IMR-90 (cell line): ENCODE measurements at regions not wholly inside any gene's neighbourhood (a gene's known extent, or its start where the extent isn't known, plus 50 kb on each side); places are given as distances from the start of the nearest gene placed in this dataset.

Experiments
- ATAC-seq: fragments of 200-7000 bp; cut with Tn5 transposase; 2 replicates; pipeline ENCODE4 v1.9.1; 2020; ENCODE audit warnings: low read depth, mild to moderate bottlenecking, moderate library complexity
- BruUV-seq: library from RNA; stranded (reverse); fragments of 400-500 nt; replicated peaks from 2 replicates; lab custom pipeline; 2021; lab: Mats Ljungman, UMichigan
- CTCF ChIA-PET: fragments of 300-600 bp; formaldehyde crosslinking; extraction: SDS; loops from one replicate; lab custom pipeline; 2021; ENCODE audit warnings: antibody characterized with exemption; lab: Yijun Ruan, JAX
- POLR2A ChIA-PET: fragments of 300-600 bp; sonication (Branson Sonifier 250); formaldehyde crosslinking; loops from one replicate; lab custom pipeline; 2022; ENCODE audit warnings: antibody characterized with exemption; ENCODE audit not compliant: unreplicated experiment; lab: Charles Lee
- DNase-seq: peaks from one replicate; pipeline ENCODE4 v3.0.0; 2013
- H2AFZ ChIP-seq: replicated peaks from 2 replicates; pipeline ENCODE3; 2013; ENCODE audit warnings: low read length, mild to moderate bottlenecking; ENCODE audit not compliant: poor library complexity
- H2AK5ac ChIP-seq: 2 replicates; pipeline ENCODE4 v1.6.1; 2013; ENCODE audit warnings: low read depth, low read length, inconsistent platforms
- H2AK9ac ChIP-seq: replicated peaks from 2 replicates; pipeline ENCODE3; 2013; ENCODE audit warnings: mild to moderate bottlenecking, low read depth, low read length, moderate library complexity; ENCODE audit not compliant: poor library complexity
- H2BK120ac ChIP-seq: 2 replicates; pipeline ENCODE4 v1.6.1; 2013; ENCODE audit warnings: low read depth, low read length, inconsistent platforms
- H2BK15ac ChIP-seq: 3 replicates; pipeline ENCODE4 v1.6.1; 2013; ENCODE audit warnings: low read depth, low read length, inconsistent platforms
- H2BK20ac ChIP-seq: 2 replicates; pipeline ENCODE4 v1.6.1; 2013; ENCODE audit warnings: low read depth, mild to moderate bottlenecking, inconsistent platforms, low read length, moderate library complexity
- H2BK5ac ChIP-seq: 2 replicates; pipeline ENCODE4 v1.6.1; 2013; ENCODE audit warnings: mild to moderate bottlenecking, low read depth, low read length, inconsistent platforms; ENCODE audit not compliant: poor library complexity, severe bottlenecking
- H3K14ac ChIP-seq: replicated peaks from 2 replicates; pipeline ENCODE4 v1.6.1; 2013; ENCODE audit warnings: low read depth, low read length, inconsistent platforms
- H3K18ac ChIP-seq: 2 replicates; pipeline ENCODE4 v1.6.1; 2013; ENCODE audit warnings: low read depth, low read length, control low read depth
- H3K23ac ChIP-seq: 2 replicates; pipeline ENCODE4 v1.6.1; 2013; ENCODE audit warnings: low read depth, low read length, inconsistent platforms
- H3K27ac ChIP-seq: 2 replicates; pipeline ENCODE4 v1.5.1; 2013; ENCODE audit warnings: mild to moderate bottlenecking, control low read depth, low read length; ENCODE audit not compliant: insufficient read depth
- H3K27me3 ChIP-seq: 2 replicates; pipeline ENCODE4 v1.6.1; 2013; ENCODE audit warnings: low read length; ENCODE audit not compliant: control insufficient read depth, insufficient read depth
- H3K36me3 ChIP-seq: 2 replicates; pipeline ENCODE4 v1.6.1; 2013; ENCODE audit warnings: low read length, mixed read lengths; ENCODE audit not compliant: control insufficient read depth, insufficient read depth
- H3K4ac ChIP-seq: 2 replicates; pipeline ENCODE4 v1.6.1; 2013; ENCODE audit warnings: low read depth, low read length, inconsistent platforms
- H3K4me1 ChIP-seq: 2 replicates; pipeline ENCODE4 v1.6.1; 2013; ENCODE audit warnings: low read length, mixed read lengths; ENCODE audit not compliant: control insufficient read depth, insufficient read depth
- H3K4me2 ChIP-seq: 2 replicates; pipeline ENCODE4 v1.6.1; 2013; ENCODE audit warnings: low read depth, mild to moderate bottlenecking, control low read depth, low read length, moderate library complexity
- H3K4me3 ChIP-seq: 2 replicates; pipeline ENCODE4 v1.5.1; 2013; ENCODE audit warnings: low read depth, mild to moderate bottlenecking, control low read depth, low read length, moderate library complexity; ENCODE audit not compliant: insufficient read depth
- H3K56ac ChIP-seq: 2 replicates; pipeline ENCODE4 v1.6.1; 2013; ENCODE audit warnings: low read length, inconsistent platforms; ENCODE audit not compliant: insufficient read depth; ENCODE audit errors: extremely low read depth
- H3K79me1 ChIP-seq, 2 experiments: 2 replicates each; pipeline ENCODE4 v1.6.1; 2013; ENCODE audit warnings: low read length in 2 of 2, inconsistent platforms in 1 of 2, low read depth in 1 of 2
- H3K9ac ChIP-seq: 2 replicates; pipeline ENCODE4 v1.6.1; 2013; ENCODE audit warnings: low read depth, low read length, control low read depth
- H3K9me1 ChIP-seq: 2 replicates; pipeline ENCODE4 v1.6.1; 2013; ENCODE audit warnings: low read length, inconsistent platforms; ENCODE audit not compliant: insufficient read depth
- H3K9me3 ChIP-seq: 2 replicates; pipeline ENCODE4 v1.6.1; 2013; ENCODE audit warnings: low read length; ENCODE audit not compliant: control insufficient read depth, insufficient read depth
- H4K20me1 ChIP-seq: 2 replicates; pipeline ENCODE4 v1.6.1; 2013; ENCODE audit warnings: low read length, inconsistent platforms; ENCODE audit not compliant: insufficient read depth
- H4K5ac ChIP-seq: 2 replicates; pipeline ENCODE4 v1.6.1; 2013; ENCODE audit warnings: mild to moderate bottlenecking, low read depth, low read length, control low read depth
- H4K8ac ChIP-seq, 2 experiments: 2 replicates each; pipeline ENCODE4 v1.6.1; 2013; ENCODE audit warnings: low read depth in 2 of 2, low read length in 2 of 2, control low read depth in 1 of 2, inconsistent platforms in 1 of 2
- H4K91ac ChIP-seq: 2 replicates; pipeline ENCODE4 v1.6.1; 2013; ENCODE audit warnings: low read depth, low read length, inconsistent platforms; ENCODE audit not compliant: insufficient read depth
- BHLHE40 ChIP-seq: fragments of 150-350 bp; IDR thresholded peaks from 2 replicates; pipeline ENCODE4 v1.6.1; 2016; ENCODE audit warnings: mild to moderate bottlenecking, low read depth, low read length
- CEBPB ChIP-seq: IDR thresholded peaks from 2 replicates; pipeline ENCODE4 v1.6.1; 2012; ENCODE audit warnings: low read depth, low read length, improper control_type of control experiment
- CHD1 ChIP-seq: IDR thresholded peaks from 2 replicates; pipeline ENCODE4 v1.6.1; 2012; ENCODE audit warnings: low read depth, low read length, improper control_type of control experiment
- FOS ChIP-seq: fragments of 150-350 bp; IDR thresholded peaks from 2 replicates; pipeline ENCODE4 v1.6.1; 2016; ENCODE audit warnings: low read depth, low read length
- MAFK ChIP-seq: IDR thresholded peaks from 2 replicates; pipeline ENCODE4 v1.6.1; 2012; ENCODE audit warnings: low read depth, low read length, improper control_type of control experiment
- MAZ ChIP-seq: IDR thresholded peaks from 2 replicates; pipeline ENCODE4 v1.6.1; 2012; ENCODE audit warnings: low read depth, mild to moderate bottlenecking, low read length, improper control_type of control experiment, moderate library complexity, borderline replicate concordance
- MXI1 ChIP-seq: IDR thresholded peaks from 2 replicates; pipeline ENCODE4 v1.6.1; 2012; ENCODE audit warnings: low read depth, mild to moderate bottlenecking, low read length, moderate library complexity, borderline replicate concordance
- NFE2L2 ChIP-seq: fragments of 150-350 bp; IDR thresholded peaks from 2 replicates; pipeline ENCODE4 v1.6.1; 2016; ENCODE audit warnings: low read depth, mild to moderate bottlenecking, low read length
- POLR2A ChIP-seq: IDR thresholded peaks from 2 replicates; pipeline ENCODE4 v1.6.1; 2012; ENCODE audit warnings: mild to moderate bottlenecking, low read depth, low read length
- RAD21 ChIP-seq: IDR thresholded peaks from 2 replicates; pipeline ENCODE4 v1.6.1; 2012; ENCODE audit warnings: low read length, improper control_type of control experiment
- RCOR1 ChIP-seq: IDR thresholded peaks from 2 replicates; pipeline ENCODE4 v1.6.1; 2012; ENCODE audit warnings: mild to moderate bottlenecking, low read length, improper control_type of control experiment; ENCODE audit not compliant: insufficient replicate concordance
- RFX5 ChIP-seq: IDR thresholded peaks from 2 replicates; pipeline ENCODE4 v1.8.0; 2012; ENCODE audit warnings: low read depth, mild to moderate bottlenecking, low read length, moderate library complexity
- SMC3 ChIP-seq: fragments of 150-350 bp; IDR thresholded peaks from 2 replicates; pipeline ENCODE4 v1.6.1; 2016; ENCODE audit warnings: low read depth, mild to moderate bottlenecking, antibody characterized with exemption, low read length, moderate library complexity
- WGBS, 2 experiments: methylation state at CpG; one replicate each; pipeline versions ENCODE4 v1.1.5 to v1.1.7; 2013; ENCODE audit warnings: missing lambda C conversion rate in 2 of 2; ENCODE audit not compliant: insufficient read length in 1 of 2; ENCODE audit errors: extremely low coverage in 2 of 2; 5-methylcytosine and 5-hydroxymethylcytosine counted together
- dilution Hi-C: fragments of 300-500 bp; cut with HindIII; formaldehyde crosslinking; loops from one replicate; pipeline ENCODE4 v1.14.3; 2018; ENCODE audit warnings: low sequenced_read_pairs; ENCODE audit not compliant: unreplicated experiment
- in situ Hi-C: fragments of 300-500 bp; cut with MboI; formaldehyde crosslinking; loops from 3 replicates; pipeline ENCODE4 v1.14.3; 2019; ENCODE audit warnings: low sequenced_read_pairs, inconsistent platforms, mixed read lengths
- intact Hi-C: fragments of 100-400 bp; cut with micrococcal nuclease; formaldehyde crosslinking; loops from 2 replicates; pipeline ENCODE4 v1.10.0; 2022
- TF ChIP-seq, protein P1 (sequence below): fragments of 150-350 bp; IDR thresholded peaks from 2 replicates; pipeline ENCODE4 v1.6.1; 2017; ENCODE audit warnings: mild to moderate bottlenecking, antibody characterized with exemption, low read length, low read depth
- TF ChIP-seq, protein P2 (sequence below): conservative IDR thresholded peaks from 2 replicates; pipeline ENCODE4 v1.5.1; 2012; ENCODE audit warnings: mild to moderate bottlenecking, low read depth, low read length, improper control_type of control experiment
- TF ChIP-seq, protein P3 (sequence below): fragments of 150-350 bp; IDR thresholded peaks from 2 replicates; pipeline ENCODE4 v1.6.1; 2016; ENCODE audit warnings: low read depth, mild to moderate bottlenecking, low read length, moderate library complexity, borderline replicate concordance

DNA sequence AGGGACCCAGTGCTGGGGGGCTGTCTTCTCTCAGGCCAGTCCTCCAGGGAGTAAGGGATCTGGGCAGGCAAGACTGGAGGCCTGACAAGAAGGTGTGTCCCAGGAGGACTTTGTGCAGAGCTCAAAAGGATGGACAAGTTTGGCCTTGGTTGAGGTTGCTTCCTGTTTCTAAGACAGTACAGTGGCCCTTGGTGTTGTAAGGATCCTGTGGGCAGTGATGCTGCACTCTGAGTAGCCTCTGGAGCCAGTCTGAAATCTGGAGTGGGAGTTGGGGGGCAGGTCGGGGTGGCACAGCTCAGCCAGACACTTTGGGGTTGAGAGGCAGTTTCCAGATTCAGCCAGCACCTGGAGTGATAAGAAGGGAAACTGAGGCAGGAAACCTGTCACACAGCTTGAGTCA is 139.2 kb upstream of the ZMIZ1 start:
- intact Hi-C loops, result no loop called here
- CTCF ChIA-PET, result no interaction called here

More for the DNA sequence above, 139.2 kb upstream of the ZMIZ1 start:
- H4K8ac ChIP-seq, result no peak overlapping the region
- no peak overlapping the region for H3K14ac ChIP-seq
- H3K79me1 ChIP-seq, result no peaks in the 10 kb centered on the region
- H3K23ac ChIP-seq, result no peak overlapping the region
- H3K27me3 ChIP-seq, result no peaks in the 10 kb centered on the region
- H3K4me3 ChIP-seq, result no peak overlapping the region
- POLR2A ChIA-PET, result no interaction called here
- no peak overlapping the region for H3K18ac ChIP-seq
- peak overlapping the region; percentile 4; the same call in 1 of the 2 replicates for H4K91ac ChIP-seq
- H3K4me1 ChIP-seq, result peaks cover 17% of the 10 kb centered on the region
- no peak overlapping the region for H2BK5ac ChIP-seq
- no peak overlapping the region for H2BK120ac ChIP-seq
- TF ChIP-seq, protein P1, sequence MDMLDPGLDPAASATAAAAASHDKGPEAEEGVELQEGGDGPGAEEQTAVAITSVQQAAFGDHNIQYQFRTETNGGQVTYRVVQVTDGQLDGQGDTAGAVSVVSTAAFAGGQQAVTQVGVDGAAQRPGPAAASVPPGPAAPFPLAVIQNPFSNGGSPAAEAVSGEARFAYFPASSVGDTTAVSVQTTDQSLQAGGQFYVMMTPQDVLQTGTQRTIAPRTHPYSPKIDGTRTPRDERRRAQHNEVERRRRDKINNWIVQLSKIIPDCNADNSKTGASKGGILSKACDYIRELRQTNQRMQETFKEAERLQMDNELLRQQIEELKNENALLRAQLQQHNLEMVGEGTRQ, result no peak
- TF ChIP-seq RCOR1, result no peak
- TF ChIP-seq, protein P2, sequence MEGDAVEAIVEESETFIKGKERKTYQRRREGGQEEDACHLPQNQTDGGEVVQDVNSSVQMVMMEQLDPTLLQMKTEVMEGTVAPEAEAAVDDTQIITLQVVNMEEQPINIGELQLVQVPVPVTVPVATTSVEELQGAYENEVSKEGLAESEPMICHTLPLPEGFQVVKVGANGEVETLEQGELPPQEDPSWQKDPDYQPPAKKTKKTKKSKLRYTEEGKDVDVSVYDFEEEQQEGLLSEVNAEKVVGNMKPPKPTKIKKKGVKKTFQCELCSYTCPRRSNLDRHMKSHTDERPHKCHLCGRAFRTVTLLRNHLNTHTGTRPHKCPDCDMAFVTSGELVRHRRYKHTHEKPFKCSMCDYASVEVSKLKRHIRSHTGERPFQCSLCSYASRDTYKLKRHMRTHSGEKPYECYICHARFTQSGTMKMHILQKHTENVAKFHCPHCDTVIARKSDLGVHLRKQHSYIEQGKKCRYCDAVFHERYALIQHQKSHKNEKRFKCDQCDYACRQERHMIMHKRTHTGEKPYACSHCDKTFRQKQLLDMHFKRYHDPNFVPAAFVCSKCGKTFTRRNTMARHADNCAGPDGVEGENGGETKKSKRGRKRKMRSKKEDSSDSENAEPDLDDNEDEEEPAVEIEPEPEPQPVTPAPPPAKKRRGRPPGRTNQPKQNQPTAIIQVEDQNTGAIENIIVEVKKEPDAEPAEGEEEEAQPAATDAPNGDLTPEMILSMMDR, result no peak
- TF ChIP-seq RFX5, result no peak
- TF ChIP-seq MAZ, result no peak
- TF ChIP-seq NFE2L2, result no peak
- TF ChIP-seq MAFK, result no peak
- no peak for TF ChIP-seq SMC3
- no peak for TF ChIP-seq CEBPB
- no peak for TF ChIP-seq RAD21
- TF ChIP-seq BHLHE40, result no peak
- no peak for TF ChIP-seq MXI1
- no peak for TF ChIP-seq FOS
- TF ChIP-seq, protein P3, sequence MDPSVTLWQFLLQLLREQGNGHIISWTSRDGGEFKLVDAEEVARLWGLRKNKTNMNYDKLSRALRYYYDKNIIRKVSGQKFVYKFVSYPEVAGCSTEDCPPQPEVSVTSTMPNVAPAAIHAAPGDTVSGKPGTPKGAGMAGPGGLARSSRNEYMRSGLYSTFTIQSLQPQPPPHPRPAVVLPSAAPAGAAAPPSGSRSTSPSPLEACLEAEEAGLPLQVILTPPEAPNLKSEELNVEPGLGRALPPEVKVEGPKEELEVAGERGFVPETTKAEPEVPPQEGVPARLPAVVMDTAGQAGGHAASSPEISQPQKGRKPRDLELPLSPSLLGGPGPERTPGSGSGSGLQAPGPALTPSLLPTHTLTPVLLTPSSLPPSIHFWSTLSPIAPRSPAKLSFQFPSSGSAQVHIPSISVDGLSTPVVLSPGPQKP, result no peak
- no peak for TF ChIP-seq POLR2A
- TF ChIP-seq CHD1, result no peak
- H4K20me1 ChIP-seq, result peaks cover 6% of the 10 kb centered on the region; the same call in 1 of the 2 replicates
- no peak for DNase-seq
- H2AFZ ChIP-seq, result no peak overlapping the region
- no peak overlapping the region for H3K27ac ChIP-seq
- H4K5ac ChIP-seq, result no peak overlapping the region
- no CpG with 5 or more reads among the region's 1 CpG for WGBS, 2 experiments
- dilution Hi-C loops, result no loop called here
- H3K9me1 ChIP-seq, result peaks cover 36% of the 10 kb centered on the region
- no peak for ATAC-seq
- in situ Hi-C loops, result no loop called here
- no peak overlapping the region for H2AK5ac ChIP-seq
- H2BK15ac ChIP-seq, result peak overlapping the region; percentile 20; the same call in 1 of the 3 replicates
- no peak overlapping the region for H3K4me2 ChIP-seq
- no TSS peak for BruUV-seq
- no peak overlapping the region for H3K4ac ChIP-seq
- no peaks in the 10 kb centered on the region for H3K36me3 ChIP-seq
- 0 out of 2 replicates have a peak overlapping the region, but pooled peaks have one; percentile 3 for H2BK20ac ChIP-seq
- H3K9me3 ChIP-seq, result no peaks in the 10 kb centered on the region
- no peak overlapping the region for H3K9ac ChIP-seq
- no peak overlapping the region for H3K56ac ChIP-seq
- H2AK9ac ChIP-seq, result no peak overlapping the region
